Sigmoid colon (tissue), 6 donors: ENCODE measurements at regions not wholly inside any gene's neighbourhood (a gene's known extent, or its start where the extent isn't known, plus 50 kb on each side); places are given as distances from the start of the nearest gene placed in this dataset.
A peak's percentile ranks its signal among the peaks of the same experiment; 100 is the strongest.

Experiments used
- DNase-seq: peaks from one replicate; pipeline ENCODE4 v3.0.0-alpha.2; 2019
- H3K27ac ChIP-seq, 4 donors: fragments of 200-600 bp; sonication (generic); one replicate each; pipeline ENCODE4 v1.5.1; 2016 to 2019; ENCODE audit warnings: mild to moderate bottlenecking in 1 of 4
- H3K27me3 ChIP-seq, 3 donors: fragments of 200-600 bp; sonication (generic); one replicate each; pipeline ENCODE4 v1.5.1; 2019; ENCODE audit warnings: mild to moderate bottlenecking in 1 of 3
- H3K36me3 ChIP-seq, 4 donors: fragments of 200-600 bp; sonication (generic); one replicate each; pipeline ENCODE4 v1.5.1; 2016 to 2019
- H3K4me1 ChIP-seq, 4 donors: fragments of 200-600 bp; sonication (generic); one replicate each; pipeline ENCODE4 v1.5.1; 2017 to 2019
- H3K4me3 ChIP-seq, 4 donors: fragments of 200-600 bp; sonication (generic); one replicate each; pipeline ENCODE4 v1.5.1; 2017 to 2019; ENCODE audit warnings: mild to moderate bottlenecking in 2 of 4, moderate library complexity in 1 of 4
- H3K9me3 ChIP-seq, 4 donors: fragments of 200-600 bp in 3 of 4; sonication (generic) in 3 of 4; one replicate each; pipeline versions ENCODE4 v1.5.1 to v1.6.1; 2013 to 2019
- EP300 ChIP-seq, 4 donors: sonication (generic); formaldehyde crosslinking; IDR thresholded peaks; one replicate each; pipeline ENCODE4 v1.6.1; 2017; ENCODE audit warnings: antibody characterized with exemption in 4 of 4
- POLR2A ChIP-seq, 2 donors: fragments of 450-650 bp; IDR thresholded peaks; one replicate each; pipeline ENCODE4 v1.6.1; 2016; ENCODE audit warnings: antibody characterized with exemption in 2 of 2, mild to moderate bottlenecking in 2 of 2, moderate library complexity in 2 of 2
- POLR2AphosphoS5 ChIP-seq, 4 donors: sonication (generic); formaldehyde crosslinking; IDR thresholded peaks; one replicate each; pipeline ENCODE4 v1.6.1; 2017; ENCODE audit warnings: antibody characterized with exemption in 4 of 4
- WGBS, 2 donors: extraction: QIAGEN DNeasy Blood & Tissue Kit; methylation state at CpG; one replicate each; pipeline ENCODE4 v1.1.7; 2013; 5-methylcytosine and 5-hydroxymethylcytosine counted together
- intact Hi-C: fragments of 100-400 bp; cut with DNase I; formaldehyde crosslinking; loops from one replicate; pipeline ENCODE4 v1.15.1; 2023
- TF ChIP-seq, protein P1 (sequence below), 4 experiments: fragments of 450-650 bp in 3 of 4; fragments of 200-600 bp in 1 of 4; IDR thresholded peaks; one replicate each; pipeline ENCODE4 v1.5.1; 2016 to 2019; ENCODE audit warnings: antibody characterized with exemption in 4 of 4, mild to moderate bottlenecking in 3 of 4, moderate library complexity in 2 of 4
- donor health status: healthy with polysubstance abuse.
- donor health status: healthy.

DNA sequence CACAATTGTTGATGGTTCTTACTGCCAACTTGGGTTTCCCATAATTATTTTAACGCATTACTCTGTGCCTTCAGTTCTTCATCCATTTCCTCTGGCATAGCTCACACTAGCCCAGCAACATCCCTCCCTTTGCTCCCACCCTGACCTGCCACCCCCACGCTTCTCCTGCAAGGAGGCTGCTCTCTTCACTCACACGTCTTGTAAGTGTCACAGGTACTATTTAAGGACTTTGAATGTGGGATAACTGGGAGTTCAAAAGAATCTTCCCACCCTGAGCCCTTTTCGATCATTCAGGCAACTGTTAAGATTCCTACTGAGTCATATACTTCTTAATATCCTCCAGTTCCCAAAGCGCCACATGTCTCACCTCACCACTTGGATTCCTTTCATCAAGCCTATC, 95.4 kb downstream of the PXDC1 start:
- TF ChIP-seq, protein P1, sequence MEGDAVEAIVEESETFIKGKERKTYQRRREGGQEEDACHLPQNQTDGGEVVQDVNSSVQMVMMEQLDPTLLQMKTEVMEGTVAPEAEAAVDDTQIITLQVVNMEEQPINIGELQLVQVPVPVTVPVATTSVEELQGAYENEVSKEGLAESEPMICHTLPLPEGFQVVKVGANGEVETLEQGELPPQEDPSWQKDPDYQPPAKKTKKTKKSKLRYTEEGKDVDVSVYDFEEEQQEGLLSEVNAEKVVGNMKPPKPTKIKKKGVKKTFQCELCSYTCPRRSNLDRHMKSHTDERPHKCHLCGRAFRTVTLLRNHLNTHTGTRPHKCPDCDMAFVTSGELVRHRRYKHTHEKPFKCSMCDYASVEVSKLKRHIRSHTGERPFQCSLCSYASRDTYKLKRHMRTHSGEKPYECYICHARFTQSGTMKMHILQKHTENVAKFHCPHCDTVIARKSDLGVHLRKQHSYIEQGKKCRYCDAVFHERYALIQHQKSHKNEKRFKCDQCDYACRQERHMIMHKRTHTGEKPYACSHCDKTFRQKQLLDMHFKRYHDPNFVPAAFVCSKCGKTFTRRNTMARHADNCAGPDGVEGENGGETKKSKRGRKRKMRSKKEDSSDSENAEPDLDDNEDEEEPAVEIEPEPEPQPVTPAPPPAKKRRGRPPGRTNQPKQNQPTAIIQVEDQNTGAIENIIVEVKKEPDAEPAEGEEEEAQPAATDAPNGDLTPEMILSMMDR (IDR thresholded peaks at IDR 0.05) = no peak
- TF ChIP-seq POLR2AphosphoS5 (IDR thresholded peaks at IDR 0.05) = no peak
- no peak for TF ChIP-seq EP300 (IDR thresholded peaks at IDR 0.05)
- no peak for TF ChIP-seq POLR2A (IDR thresholded peaks at IDR 0.05)
- intact Hi-C loops = no loop called here

DNA sequence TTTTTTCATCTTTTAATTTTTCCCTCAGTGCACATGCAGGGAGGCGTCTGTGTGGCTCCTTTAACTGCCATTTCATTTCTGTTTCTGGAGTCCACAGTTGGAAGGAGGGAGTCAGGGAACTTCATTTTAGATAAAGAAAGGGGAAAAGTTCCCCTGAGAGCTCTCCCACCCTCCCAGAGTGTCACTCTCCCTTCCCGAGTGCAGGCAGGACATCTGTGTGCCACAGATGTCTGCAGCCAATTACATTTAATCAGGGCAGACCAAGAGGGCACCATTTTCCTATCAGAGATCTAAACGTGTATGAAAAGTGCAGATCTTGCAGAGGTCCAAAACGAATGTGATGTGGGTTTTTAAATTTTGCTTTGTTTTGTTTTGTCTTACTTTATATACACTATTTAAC, 96.6 kb downstream of the PXDC1 start:
- no peak for DNase-seq
- intact Hi-C loops = no loop called here

More for the DNA sequence above, 95.4 kb downstream of the PXDC1 start:
- Histone ChIP-seq H3K27me3 (no peaks in the 10 kb centered on the region), H3K4me3 (no peak overlapping the region), H3K27ac (no peak overlapping the region), H3K36me3 (no peaks in the 10 kb centered on the region), H3K4me1 (peaks cover 0 to 10% (median 0%) of the 10 kb centered on the region in 4 donors), H3K9me3 (no peaks in the 10 kb centered on the region)
- DNase-seq = no peak
- 93 to 95% methylated on average over 5 of the region's 5 CpGs for WGBS, 2 donors

DNA sequence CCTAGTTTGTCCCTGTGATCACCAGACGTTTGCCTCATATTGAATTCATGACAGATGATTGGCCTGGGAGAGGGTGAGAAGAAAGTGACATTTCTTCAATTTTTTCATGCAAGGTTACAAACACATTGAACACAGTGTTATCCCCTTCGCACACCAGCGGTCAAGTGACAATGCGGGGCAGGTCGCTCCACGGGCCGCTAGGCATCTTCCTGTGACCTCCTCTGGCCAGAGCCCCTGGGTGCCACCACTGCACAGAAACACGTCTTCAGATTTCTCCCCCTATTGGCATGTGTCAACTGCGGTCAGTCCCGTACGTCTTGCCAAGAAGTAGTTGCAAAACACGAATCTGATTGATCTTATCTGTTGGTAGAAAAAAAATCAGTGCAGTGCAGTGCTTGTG, 97.1 kb downstream of the PXDC1 start:
- H3K27me3 ChIP-seq = no peaks in the 10 kb centered on the region
- peaks cover 0 to 14% (median 0%) of the 10 kb centered on the region in 4 donors for H3K4me1 ChIP-seq
- no peak for DNase-seq
- intact Hi-C loops = no loop called here
- H3K9me3 ChIP-seq = no peaks in the 10 kb centered on the region
- no peaks in the 10 kb centered on the region for H3K36me3 ChIP-seq
- H3K4me3 ChIP-seq = no peak overlapping the region
- TF ChIP-seq, protein P1 (IDR thresholded peaks at IDR 0.05) = no peak
- TF ChIP-seq POLR2A (IDR thresholded peaks at IDR 0.05) (no peak), POLR2AphosphoS5 (IDR thresholded peaks at IDR 0.05) (no peak), EP300 (IDR thresholded peaks at IDR 0.05) (no peak)
- H3K27ac ChIP-seq = peak overlapping the region in 1 of 4 donors; percentile 59
- 91% methylated on average over 12 of the region's 12 CpGs for WGBS, 2 donors

More for the DNA sequence above, 96.6 kb downstream of the PXDC1 start:
- 58 to 62% methylated on average over 4 of the region's 4 CpGs for WGBS, 2 donors
- Histone ChIP-seq H3K27me3 (no peaks in the 10 kb centered on the region), H3K4me1 (peaks cover 0 to 14% (median 0%) of the 10 kb centered on the region in 4 donors), H3K36me3 (no peaks in the 10 kb centered on the region), H3K27ac (no peak overlapping the region), H3K9me3 (no peaks in the 10 kb centered on the region), H3K4me3 (no peak overlapping the region)
- TF ChIP-seq, protein P1 (IDR thresholded peaks at IDR 0.05) = no peak
- TF ChIP-seq POLR2AphosphoS5 (IDR thresholded peaks at IDR 0.05) = no peak
- TF ChIP-seq EP300 (IDR thresholded peaks at IDR 0.05) = no peak
- no peak for TF ChIP-seq POLR2A (IDR thresholded peaks at IDR 0.05)

DNA sequence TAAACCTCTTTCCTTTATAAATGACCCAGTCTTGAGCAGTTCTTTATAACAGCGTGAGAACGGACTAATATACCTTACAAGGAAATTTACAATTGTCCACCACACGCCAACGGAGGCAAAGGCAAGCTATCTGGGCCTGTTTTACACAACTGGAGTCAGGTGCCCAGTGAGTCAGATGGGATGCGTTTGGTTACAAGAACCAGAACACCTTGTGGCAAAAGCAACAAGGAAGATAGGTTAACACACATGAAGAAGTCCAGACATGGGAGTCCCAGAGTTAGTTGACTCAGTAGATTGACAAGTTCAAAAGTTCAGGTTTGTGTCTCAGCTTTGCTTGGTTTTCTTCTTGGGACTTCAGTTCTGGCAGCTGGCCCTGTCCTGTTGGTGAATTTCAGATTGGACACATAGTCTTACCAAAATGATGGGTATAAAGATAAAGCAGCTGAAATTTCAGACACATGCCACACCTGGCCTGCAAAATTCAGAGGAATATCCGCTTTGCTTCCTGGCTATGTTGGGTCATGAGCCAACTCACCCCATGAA, 97.9 kb downstream of the PXDC1 start:
- DNase-seq = no peak
- H3K4me3 ChIP-seq = no peak overlapping the region
- H3K27ac ChIP-seq = peak overlapping the region in 2 of 4 donors; percentile 21 to 59
- WGBS, 2 donors = 91 to 95% methylated on average over 6 of the region's 6 CpGs
- intact Hi-C loops = no loop called here
- no peaks in the 10 kb centered on the region for H3K9me3 ChIP-seq
- TF ChIP-seq EP300 (IDR thresholded peaks at IDR 0.05) = peak in 1 of 4 donors; percentile 76
- TF ChIP-seq POLR2A (IDR thresholded peaks at IDR 0.05) = no peak
- TF ChIP-seq POLR2AphosphoS5 (IDR thresholded peaks at IDR 0.05) = peak in 3 of 4 donors; percentile 60 to 79 (median 66)
- TF ChIP-seq, protein P1 (IDR thresholded peaks at IDR 0.05) = no peak
- no peaks in the 10 kb centered on the region for H3K36me3 ChIP-seq
- peaks cover 0 to 14% (median 0%) of the 10 kb centered on the region in 4 donors for H3K4me1 ChIP-seq
- no peaks in the 10 kb centered on the region for H3K27me3 ChIP-seq
